ENCODE measurements at regions not wholly inside any gene's neighbourhood (a gene's known extent, or its start where the extent isn't known, plus 50 kb on each side); places are given as distances from the start of the nearest gene placed in this dataset.
"Not testable (repeated sequence)": the region's sequence is repeated elsewhere in the genome, so short reads cannot be mapped to it uniquely, and the experiment has no call there.

- not testable (repeated sequence) for DNase-seq (ENCODE audit: low read depth, low spot score)
These were observed 102.5 kb upstream of the PZP start for GRCh38 chr12:9310645-9311044.

- DNase-seq (ENCODE audit: low read depth, low spot score), result not testable (repeated sequence)
These were observed 101.6 kb upstream of the PZP start for GRCh38 chr12:9309749-9310148.

DNA sequence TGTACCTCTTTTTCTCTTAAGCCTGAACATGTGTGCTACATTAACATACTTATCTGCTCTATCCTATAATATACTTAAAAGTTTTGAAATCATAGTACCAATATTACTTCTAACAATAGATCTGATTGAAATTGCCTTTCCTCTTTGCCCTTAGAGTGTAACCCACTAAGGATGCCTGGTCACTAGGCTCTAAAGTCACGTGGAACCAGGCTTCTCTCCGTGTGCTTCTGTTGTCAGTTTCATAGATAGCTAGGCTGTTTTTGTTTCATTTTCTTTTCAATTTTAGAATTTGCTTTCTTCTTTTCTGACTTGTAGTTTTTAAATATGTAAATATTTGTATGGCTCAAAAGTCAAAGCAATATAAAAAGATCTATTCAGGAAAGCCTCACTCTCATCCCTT is 100.5 kb upstream of the PZP start:
- DNase-seq (ENCODE audit: low read depth, low spot score), result not testable (repeated sequence)

DNA sequence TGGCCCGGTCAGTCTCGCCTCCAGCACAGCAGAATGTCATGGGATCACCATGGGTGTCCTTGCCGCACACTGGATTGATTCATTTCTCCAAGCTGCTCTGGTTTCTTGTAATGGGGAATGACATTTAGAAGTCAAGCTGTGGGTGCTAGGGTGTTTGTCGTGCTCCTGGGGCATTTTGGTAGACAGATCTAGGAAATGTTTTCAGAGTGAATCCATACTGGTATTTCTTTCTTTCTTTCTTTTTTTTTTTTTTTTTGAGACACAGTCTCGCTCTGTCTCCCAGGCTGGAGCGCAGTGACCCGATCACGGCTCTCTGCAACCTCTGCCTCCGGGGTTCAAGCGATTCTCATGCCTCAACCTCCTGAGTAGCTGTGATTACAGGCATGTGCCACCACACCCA is 100.0 kb upstream of the PZP start:
- DNase-seq (ENCODE audit: low read depth, low spot score), result not testable (repeated sequence)

- DNase-seq (ENCODE audit: low read depth, low spot score), result not testable (repeated sequence)
These were observed 99.1 kb upstream of the PZP start for GRCh38 chr12:9307255-9307654.

GRCh38 chr12:9306004-9306403 is 97.8 kb upstream of the PZP start:
- not testable (repeated sequence) for DNase-seq (ENCODE audit: low read depth, low spot score)

GRCh38 chr12:9304540-9304939 is 96.3 kb upstream of the PZP start:
- not testable (repeated sequence) for DNase-seq (ENCODE audit: low read depth, low spot score)

DNA sequence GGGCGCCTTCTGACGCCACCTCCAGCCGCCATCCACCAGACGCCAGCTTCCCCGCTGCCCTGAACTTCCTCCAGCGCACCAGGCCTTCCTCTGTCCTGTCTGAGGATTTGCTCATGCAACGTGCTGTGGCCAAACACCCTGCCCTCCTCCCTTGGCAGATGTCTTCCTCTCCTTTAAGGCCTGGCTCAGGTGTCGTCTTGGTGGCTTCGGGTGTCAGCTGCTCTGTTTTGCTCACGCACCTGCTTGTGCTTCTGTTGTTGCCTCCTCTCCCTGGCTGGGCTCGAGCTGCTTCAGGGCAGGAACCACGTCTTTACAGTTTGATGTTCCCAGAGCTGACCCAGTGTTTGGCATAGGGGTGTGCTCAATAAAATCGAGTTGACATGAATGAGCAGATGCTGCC is 87.7 kb upstream of the PZP start:
- not testable (repeated sequence) for DNase-seq (ENCODE audit: low read depth, low spot score)

GRCh38 chr12:9294072-9294620 is 86.0 kb upstream of the PZP start:
- not testable (repeated sequence) for DNase-seq (ENCODE audit: low read depth, low spot score)

DNA sequence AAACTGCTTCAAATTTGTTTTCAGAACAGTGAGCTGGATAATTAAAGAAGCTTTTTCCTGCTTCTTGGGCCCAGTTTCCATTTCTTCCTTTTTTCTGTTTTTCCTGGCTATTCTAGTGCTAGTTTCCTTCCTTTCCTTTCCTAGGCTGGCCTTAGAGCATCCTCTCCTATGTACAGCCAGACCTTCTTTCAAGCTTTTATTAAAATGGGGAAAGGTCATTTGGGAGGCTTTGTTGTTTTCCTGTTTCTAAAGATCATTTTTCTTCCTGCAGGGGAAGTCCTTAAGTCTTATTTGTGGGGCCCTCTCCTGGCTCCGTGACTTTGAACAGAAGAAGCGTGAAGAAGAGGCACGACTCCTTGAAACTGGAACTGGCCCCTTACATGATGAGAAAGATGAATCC is 85.2 kb upstream of the PZP start:
- DNase-seq (ENCODE audit: low read depth, low spot score), result not testable (repeated sequence)

- DNase-seq (ENCODE audit: low read depth, low spot score), result not testable (repeated sequence)
These were observed 81.8 kb upstream of the PZP start for GRCh38 chr12:9289984-9290383.

- not testable (repeated sequence) for DNase-seq (ENCODE audit: low read depth, low spot score)
These were observed 76.5 kb upstream of the PZP start for GRCh38 chr12:9284724-9285123.

DNA sequence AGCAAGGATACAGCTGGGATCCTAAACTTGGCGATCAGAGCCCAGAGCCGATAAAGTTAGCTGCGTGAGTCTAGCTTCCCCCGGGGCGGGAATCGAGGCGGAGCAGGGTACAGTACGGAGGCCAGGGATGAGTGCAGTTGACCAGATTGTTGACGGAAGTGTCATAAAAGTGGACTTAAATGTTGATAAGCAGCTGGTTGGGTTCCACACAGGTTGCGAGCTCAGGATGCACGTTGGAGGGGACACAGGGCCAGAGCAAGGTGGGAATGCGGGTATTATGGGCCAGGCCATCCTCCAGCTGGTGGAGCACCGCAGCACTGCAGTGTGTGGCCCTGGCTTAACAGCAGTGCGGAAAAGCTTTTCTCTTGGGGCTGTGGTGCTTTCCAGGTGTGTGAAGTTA is 76.0 kb upstream of the PZP start:
- DNase-seq (ENCODE audit: low read depth, low spot score), result peak; percentile 30

GRCh38 chr12:9283346-9284095 is 75.3 kb upstream of the PZP start:
- DNase-seq (ENCODE audit: low read depth, low spot score), result peak; percentile 88

GRCh38 chr12:9276990-9277389 is 68.8 kb upstream of the PZP start:
- no peak for DNase-seq (ENCODE audit: low read depth, low spot score)

DNA sequence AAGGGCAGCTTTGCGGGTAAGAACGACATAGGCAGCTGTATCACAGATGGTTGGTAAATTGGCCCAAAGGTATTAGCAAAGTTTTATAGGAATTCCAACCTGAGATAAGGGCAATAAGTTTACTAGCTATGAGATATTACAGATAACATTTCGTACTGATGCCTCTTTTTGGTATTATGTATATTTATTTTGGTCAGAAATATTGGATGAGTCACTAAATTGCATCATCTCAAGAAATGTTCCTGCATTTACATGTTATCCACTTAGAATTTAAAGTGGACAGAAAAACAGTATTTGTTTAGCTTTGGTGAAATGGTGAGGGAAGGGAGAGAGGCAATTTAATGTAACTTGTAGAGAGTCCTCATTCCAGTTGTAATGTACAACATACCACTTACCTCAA is 65.1 kb upstream of the PZP start:
- no peak for DNase-seq (ENCODE audit: low read depth, low spot score)

- no peak for DNase-seq (ENCODE audit: low read depth, low spot score)
These were observed 63.7 kb upstream of the PZP start for GRCh38 chr12:9271875-9272274.

DNA sequence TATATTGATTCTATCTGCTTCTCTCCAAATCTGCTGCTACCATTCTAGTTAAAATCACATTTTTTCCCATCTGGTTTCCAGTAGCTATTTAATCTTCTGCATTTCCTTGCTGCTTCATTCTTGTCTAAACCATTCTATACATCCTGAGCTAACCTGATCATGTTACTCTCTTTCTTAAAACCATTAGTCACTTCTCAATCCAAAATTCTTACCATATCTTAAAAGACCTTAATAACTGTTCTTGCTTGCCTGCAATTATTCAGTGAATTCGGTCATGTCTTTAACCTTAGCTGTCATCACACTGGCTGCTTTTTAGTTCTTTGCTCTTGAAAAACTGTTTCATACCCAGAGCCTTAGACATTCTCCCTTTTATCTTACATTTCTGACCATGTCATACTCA is 56.4 kb upstream of the PZP start:
- DNase-seq (ENCODE audit: low read depth, low spot score), result no peak

DNA sequence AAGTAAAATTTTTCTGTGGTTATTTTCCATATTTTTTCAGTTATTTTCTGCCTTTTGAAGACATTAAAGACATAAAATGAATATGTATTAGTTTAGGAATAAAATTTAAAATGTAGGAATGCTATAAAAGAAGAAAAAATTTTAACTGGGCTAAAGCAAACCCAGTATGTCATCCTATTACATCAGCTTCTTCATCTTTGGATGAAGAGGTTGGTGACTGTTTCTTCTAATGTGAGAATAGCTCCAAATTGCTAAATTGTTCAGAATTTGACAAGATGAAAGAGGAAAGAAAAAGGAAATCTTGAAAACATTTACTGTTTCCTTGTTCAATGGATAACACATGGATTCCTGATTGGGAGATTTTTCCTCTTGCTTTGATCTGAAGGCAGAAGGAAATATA is 52.7 kb upstream of the PZP start:
- DNase-seq (ENCODE audit: low read depth, low spot score), result no peak

GRCh38 chr12:9258676-9259075 is 50.5 kb upstream of the PZP start:
- no peak for DNase-seq (ENCODE audit: low read depth, low spot score)
